ENCODE measurements at regions not wholly inside any gene's neighbourhood (a gene's known extent, or its start where the extent isn't known, plus 50 kb on each side); places are given as distances from the start of the nearest gene placed in this dataset.
"Not testable (repeated sequence)": the region's sequence is repeated elsewhere in the genome, so short reads cannot be mapped to it uniquely, and the experiment has no call there.

- no TSS peak for BruUV-seq (replicated peaks)
- Mint-ChIP-seq H3K27ac (ENCODE audit: low read depth, unreplicated experiment) (no peak overlapping the region), H3K27me3 (ENCODE audit: insufficient read depth, unreplicated experiment) (no peaks in the 10 kb centered on the region), H3K36me3 (ENCODE audit: insufficient read depth, unreplicated experiment) (no peaks in the 10 kb centered on the region), H3K9me3 (ENCODE audit: unreplicated experiment) (no peaks in the 10 kb centered on the region), H3K4me1 (ENCODE audit: insufficient read depth, unreplicated experiment) (no peaks in the 10 kb centered on the region), H3K4me3 (ENCODE audit: unreplicated experiment) (no peak overlapping the region)
- intact Hi-C loops (cut with micrococcal nuclease), result no loop called here
- POLR2A ChIA-PET, result interaction anchor here (1.2 to 1.4 kb wide), 2 partner anchors 10 to 12 kb away, joined by 3 read pairs; no protein-coding TSS in a partner anchor
- no peak for TF ChIP-seq CTCF (IDR thresholded peaks at IDR 0.05; ENCODE audit: unreplicated experiment)
- CTCF ChIA-PET, result no interaction called here
- DNase-seq (ENCODE audit: unreplicated experiment), result no peak
Observed at GRCh38 chr1:24248859-24249258, 61.8 kb upstream of the IFNLR1 start.

- ChIA-PET CTCF (interaction anchor here (0.9 to 1.5 kb wide), 2 partner anchors 16 to 144 kb away, joined by 4 to 6 read pairs; no protein-coding TSS in a partner anchor), POLR2A (interaction anchor here (0.5 kb wide), 1 partner anchor 395 kb away, joined by 3 read pairs; no protein-coding TSS in a partner anchor)
- DNase-seq (ENCODE audit: unreplicated experiment); H3K4me1 Mint-ChIP-seq (ENCODE audit: insufficient read depth, unreplicated experiment); H3K4me3 Mint-ChIP-seq (ENCODE audit: unreplicated experiment); H3K9me3 Mint-ChIP-seq (ENCODE audit: unreplicated experiment); BruUV-seq (replicated peaks); intact Hi-C loops (cut with micrococcal nuclease); H3K27ac Mint-ChIP-seq (ENCODE audit: low read depth, unreplicated experiment); H3K27me3 Mint-ChIP-seq (ENCODE audit: insufficient read depth, unreplicated experiment); H3K36me3 Mint-ChIP-seq (ENCODE audit: insufficient read depth, unreplicated experiment): not testable (repeated sequence)
Observed at GRCh38 chr1:24247337-24247736, 60.2 kb upstream of the IFNLR1 start.

- BruUV-seq (replicated peaks), result no TSS peak
- intact Hi-C loops (cut with micrococcal nuclease), result no loop called here
- Mint-ChIP-seq H3K27me3 (ENCODE audit: insufficient read depth, unreplicated experiment) (no peaks in the 10 kb centered on the region), H3K27ac (ENCODE audit: low read depth, unreplicated experiment) (no peak overlapping the region), H3K9me3 (ENCODE audit: unreplicated experiment) (no peaks in the 10 kb centered on the region), H3K4me3 (ENCODE audit: unreplicated experiment) (no peak overlapping the region), H3K36me3 (ENCODE audit: insufficient read depth, unreplicated experiment) (no peaks in the 10 kb centered on the region), H3K4me1 (ENCODE audit: insufficient read depth, unreplicated experiment) (no peaks in the 10 kb centered on the region)
- DNase-seq (ENCODE audit: unreplicated experiment), result no peak
- CTCF ChIA-PET, result no interaction called here
- TF ChIP-seq CTCF (IDR thresholded peaks at IDR 0.05; ENCODE audit: unreplicated experiment), result no peak
- POLR2A ChIA-PET, result no interaction called here
Observed at GRCh38 chr1:24244519-24245268, 57.6 kb upstream of the IFNLR1 start.

- Mint-ChIP-seq H3K4me3 (ENCODE audit: unreplicated experiment) (no peak overlapping the region), H3K36me3 (ENCODE audit: insufficient read depth, unreplicated experiment) (no peaks in the 10 kb centered on the region)
Observed at GRCh38 chr1:24237750-24238395, 50.8 kb upstream of the IFNLR1 start.

More at GRCh38 chr1:24237750-24238395, 50.8 kb upstream of the IFNLR1 start:
- TF ChIP-seq CTCF (IDR thresholded peaks at IDR 0.05; ENCODE audit: unreplicated experiment), result no peak
- no peak overlapping the region for H3K27ac Mint-ChIP-seq (ENCODE audit: low read depth, unreplicated experiment)
- ChIA-PET CTCF (interaction anchor here (0.8 to 1.6 kb wide), 4 partner anchors 36 to 154 kb away, joined by 3 to 4 read pairs (median 4); no protein-coding TSS in a partner anchor), POLR2A (interaction anchor here (1.1 to 2.3 kb wide), 5 partner anchors 21 to 48 kb away, joined by 3 to 12 read pairs (median 5); no protein-coding TSS in a partner anchor)
- H3K9me3 Mint-ChIP-seq (ENCODE audit: unreplicated experiment), result no peaks in the 10 kb centered on the region
- no peak for DNase-seq (ENCODE audit: unreplicated experiment)
- intact Hi-C loops (cut with micrococcal nuclease), result no loop called here
- H3K4me1 Mint-ChIP-seq (ENCODE audit: insufficient read depth, unreplicated experiment), result peaks cover 18% of the 10 kb centered on the region
- BruUV-seq (replicated peaks), result no TSS peak
- no peaks in the 10 kb centered on the region for H3K27me3 Mint-ChIP-seq (ENCODE audit: insufficient read depth, unreplicated experiment)
